Astrocyte of the spinal cord (primary cell): ENCODE measurements at regions not wholly inside any gene's neighbourhood (a gene's known extent, or its start where the extent isn't known, plus 50 kb on each side); places are given as distances from the start of the nearest gene placed in this dataset.

ENCODE experiments used
- DNase-seq: peaks from one replicate; pipeline ENCODE4 v3.0.0; 2011; ENCODE audit warnings: low read depth, low spot score
- H3K4me3 ChIP-seq: 2 replicates; pipeline ENCODE4 v1.5.1; 2011; ENCODE audit warnings: low read depth, mild to moderate bottlenecking, low read length, moderate library complexity
- in situ Hi-C: cut with HindIII; loops from 2 replicates; pipeline ENCODE4 v1.10.0; 2017; ENCODE audit warnings: low sequenced_read_pairs
- TF ChIP-seq, protein P1 (sequence below): IDR thresholded peaks from 2 replicates; pipeline ENCODE4 v1.5.1; 2012; ENCODE audit warnings: low read depth, mild to moderate bottlenecking, low read length, inconsistent platforms

DNA sequence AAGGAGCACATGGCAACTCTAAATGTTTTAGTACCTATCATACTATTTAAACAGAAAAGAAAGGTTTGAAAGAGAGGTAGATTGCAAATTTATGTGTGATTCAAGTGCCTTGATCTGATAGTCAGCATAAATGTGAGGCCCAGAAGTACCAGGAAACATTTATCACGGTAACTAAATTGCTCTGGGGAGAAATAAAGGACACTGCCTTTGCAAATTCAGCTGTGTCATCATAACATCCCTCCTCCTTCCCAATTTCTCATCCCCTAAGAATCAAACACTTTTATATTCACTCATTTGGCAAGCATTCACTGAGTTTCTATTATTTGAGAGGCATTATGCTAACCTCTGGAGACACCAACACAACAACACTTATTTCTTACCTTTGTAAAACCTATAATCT lies 563.4 kb upstream of the CA10 start:
- in situ Hi-C loops = no loop called here
- DNase-seq = no peak
- H3K4me3 ChIP-seq = no peak overlapping the region
- TF ChIP-seq, protein P1, sequence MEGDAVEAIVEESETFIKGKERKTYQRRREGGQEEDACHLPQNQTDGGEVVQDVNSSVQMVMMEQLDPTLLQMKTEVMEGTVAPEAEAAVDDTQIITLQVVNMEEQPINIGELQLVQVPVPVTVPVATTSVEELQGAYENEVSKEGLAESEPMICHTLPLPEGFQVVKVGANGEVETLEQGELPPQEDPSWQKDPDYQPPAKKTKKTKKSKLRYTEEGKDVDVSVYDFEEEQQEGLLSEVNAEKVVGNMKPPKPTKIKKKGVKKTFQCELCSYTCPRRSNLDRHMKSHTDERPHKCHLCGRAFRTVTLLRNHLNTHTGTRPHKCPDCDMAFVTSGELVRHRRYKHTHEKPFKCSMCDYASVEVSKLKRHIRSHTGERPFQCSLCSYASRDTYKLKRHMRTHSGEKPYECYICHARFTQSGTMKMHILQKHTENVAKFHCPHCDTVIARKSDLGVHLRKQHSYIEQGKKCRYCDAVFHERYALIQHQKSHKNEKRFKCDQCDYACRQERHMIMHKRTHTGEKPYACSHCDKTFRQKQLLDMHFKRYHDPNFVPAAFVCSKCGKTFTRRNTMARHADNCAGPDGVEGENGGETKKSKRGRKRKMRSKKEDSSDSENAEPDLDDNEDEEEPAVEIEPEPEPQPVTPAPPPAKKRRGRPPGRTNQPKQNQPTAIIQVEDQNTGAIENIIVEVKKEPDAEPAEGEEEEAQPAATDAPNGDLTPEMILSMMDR = no peak

DNA sequence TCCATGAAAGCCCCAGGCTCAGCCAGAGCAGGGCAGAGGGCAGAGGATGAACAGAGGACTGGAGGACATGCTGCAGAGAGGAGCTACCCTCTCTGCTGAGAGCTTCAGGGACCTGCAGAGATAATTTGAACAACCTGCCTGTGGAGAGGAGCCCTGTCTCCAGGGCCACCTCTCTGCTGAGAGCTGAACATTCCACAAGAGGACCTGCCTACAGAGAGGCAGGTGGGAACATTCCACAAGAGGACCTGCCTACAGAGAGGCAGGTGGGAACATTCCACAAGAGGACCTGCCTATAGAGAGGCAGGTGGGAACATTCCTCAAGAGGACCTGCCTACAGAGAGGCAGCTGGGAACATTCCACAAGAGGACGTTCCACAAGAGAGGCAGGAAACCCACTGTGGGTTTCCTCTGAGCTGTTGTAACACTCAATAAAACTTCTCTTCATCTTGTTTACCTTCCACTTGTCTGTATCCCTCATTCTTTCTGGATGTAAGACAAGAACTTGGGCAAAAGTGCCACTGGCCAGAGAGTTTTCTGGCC lies 551.9 kb upstream of the CA10 start:
- in situ Hi-C loops = no loop called here
- TF ChIP-seq, protein P1 = no peak
- no peak for DNase-seq
- no peak overlapping the region for H3K4me3 ChIP-seq

DNA sequence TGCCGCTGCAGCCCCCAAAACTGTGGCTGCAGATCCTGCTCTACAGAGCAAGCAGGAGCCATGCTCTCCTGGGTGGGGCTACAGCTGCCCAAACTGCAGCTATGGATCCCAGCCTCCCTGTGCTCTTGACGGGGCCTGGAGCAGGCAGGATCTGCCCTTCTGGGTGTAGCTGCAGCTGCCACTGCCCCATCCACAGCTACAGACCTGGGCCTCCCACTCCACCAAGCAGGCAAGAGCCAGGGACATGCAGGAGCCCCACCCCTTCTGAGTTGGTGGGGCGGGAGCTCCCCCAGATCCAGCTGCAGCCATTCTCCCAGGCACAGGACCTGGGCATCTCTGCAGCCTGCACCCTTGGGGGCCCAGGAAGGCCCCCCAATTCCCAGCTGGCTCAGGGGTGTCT lies 551.2 kb upstream of the CA10 start:
- TF ChIP-seq, protein P1 = no peak
- in situ Hi-C loops = no loop called here
- DNase-seq = no peak
- no peak overlapping the region for H3K4me3 ChIP-seq

- in situ Hi-C loops = no loop called here
- H3K4me3 ChIP-seq = no peak overlapping the region
- TF ChIP-seq, protein P1 = no peak
- no peak for DNase-seq
Observed at GRCh38 chr17:52696362-52696761, 537.8 kb upstream of the CA10 start.

- in situ Hi-C loops = no loop called here
Observed at GRCh38 chr17:52686140-52686539, 527.6 kb upstream of the CA10 start.

DNA sequence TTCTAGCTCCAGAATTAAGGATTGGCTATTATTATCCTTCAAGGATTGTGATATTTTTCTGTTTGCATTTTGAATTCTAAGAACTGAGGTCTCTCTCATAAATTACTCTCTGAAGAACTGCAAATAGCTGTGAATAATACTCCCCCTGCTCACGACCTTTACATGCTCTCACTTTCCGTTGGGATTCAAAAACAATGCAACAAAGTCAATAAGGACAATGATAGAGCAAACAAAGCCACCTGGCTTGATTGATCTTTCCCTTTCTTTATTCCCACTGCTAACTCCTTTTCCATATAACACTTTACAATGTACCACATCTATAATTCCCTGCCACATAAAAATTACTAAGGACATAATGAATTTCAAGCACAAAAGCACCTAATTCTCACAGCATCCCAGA lies 523.0 kb upstream of the CA10 start:
- in situ Hi-C loops = no loop called here
- TF ChIP-seq, protein P1 = no peak
- no peak overlapping the region for H3K4me3 ChIP-seq
- no peak for DNase-seq

More at GRCh38 chr17:52686140-52686539, 527.6 kb upstream of the CA10 start:
- TF ChIP-seq, protein P1 = no peak
- no peak overlapping the region for H3K4me3 ChIP-seq
- DNase-seq = no peak

GRCh38 chr17:52678211-52678610 lies 519.7 kb upstream of the CA10 start:
- no peak for DNase-seq
- in situ Hi-C loops = no loop called here
- no peak overlapping the region for H3K4me3 ChIP-seq
- TF ChIP-seq, protein P1 = no peak
